Hematopoietic multipotent progenitor cell treated with erythropoietin and hydrocortisone succinate and interleukin-3 and kit ligand, for 4 days (in vitro differentiated cells): ENCODE measurements at regions not wholly inside any gene's neighbourhood (a gene's known extent, or its start where the extent isn't known, plus 50 kb on each side); places are given as distances from the start of the nearest gene placed in this dataset.

ENCODE experiments used
- DNase-seq: peaks from one replicate; pipeline ENCODE4 v3.0.0-alpha.2; 2015

- DNase-seq, result no peak
Measured at GRCh38 chr10:2128991-2129390, 391.7 kb upstream of the ADARB2 start.

GRCh38 chr10:2124135-2124534 is 386.8 kb upstream of the ADARB2 start:
- DNase-seq, result no peak

- no peak for DNase-seq
Measured at GRCh38 chr10:2122431-2123124, 385.3 kb upstream of the ADARB2 start.

- no peak for DNase-seq
Measured at GRCh38 chr10:2121929-2122328, 384.6 kb upstream of the ADARB2 start.

GRCh38 chr10:2121315-2121714 is 384.0 kb upstream of the ADARB2 start:
- DNase-seq, result no peak

GRCh38 chr10:2120746-2121145 is 383.4 kb upstream of the ADARB2 start:
- no peak for DNase-seq

GRCh38 chr10:2119316-2119715 is 382.0 kb upstream of the ADARB2 start:
- DNase-seq, result no peak

GRCh38 chr10:2118201-2118600 is 380.9 kb upstream of the ADARB2 start:
- DNase-seq, result no peak

GRCh38 chr10:2117641-2118040 is 380.3 kb upstream of the ADARB2 start:
- no peak for DNase-seq

GRCh38 chr10:2111965-2112364 is 374.6 kb upstream of the ADARB2 start:
- no peak for DNase-seq

GRCh38 chr10:2108496-2108895 is 371.2 kb upstream of the ADARB2 start:
- DNase-seq, result no peak

GRCh38 chr10:2106641-2107040 is 369.3 kb upstream of the ADARB2 start:
- DNase-seq, result no peak

GRCh38 chr10:2099321-2099720 is 362.0 kb upstream of the ADARB2 start:
- no peak for DNase-seq

- DNase-seq, result no peak
Measured at GRCh38 chr10:2097937-2098336, 360.6 kb upstream of the ADARB2 start.

GRCh38 chr10:2094171-2094570 is 356.8 kb upstream of the ADARB2 start:
- no peak for DNase-seq

- DNase-seq, result no peak
Measured at GRCh38 chr10:2083591-2083990, 346.3 kb upstream of the ADARB2 start.

- DNase-seq, result no peak
Measured at GRCh38 chr10:2081501-2081900, 344.2 kb upstream of the ADARB2 start.

- no peak for DNase-seq
Measured at GRCh38 chr10:2079603-2080078, 342.3 kb upstream of the ADARB2 start.

- no peak for DNase-seq
Measured at GRCh38 chr10:2077231-2077630, 339.9 kb upstream of the ADARB2 start.

- DNase-seq, result no peak
Measured at GRCh38 chr10:2076528-2076927, 339.2 kb upstream of the ADARB2 start.

GRCh38 chr10:2067015-2067414 is 329.7 kb upstream of the ADARB2 start:
- DNase-seq, result no peak

- no peak for DNase-seq
Measured at GRCh38 chr10:2054728-2055127, 317.4 kb upstream of the ADARB2 start.

GRCh38 chr10:2053805-2054204 is 316.5 kb upstream of the ADARB2 start:
- DNase-seq, result no peak

- DNase-seq, result no peak
Measured at GRCh38 chr10:2051108-2051507, 313.8 kb upstream of the ADARB2 start.

- DNase-seq, result no peak
Measured at GRCh38 chr10:2049560-2049959, 312.2 kb upstream of the ADARB2 start.
